IMR-90 (cell line): ENCODE measurements at regions not wholly inside any gene's neighbourhood (a gene's known extent, or its start where the extent isn't known, plus 50 kb on each side); places are given as distances from the start of the nearest gene placed in this dataset.

Experiments
- ATAC-seq: fragments of 200-7000 bp; cut with Tn5 transposase; 2 replicates; pipeline ENCODE4 v1.9.1; 2020; ENCODE audit warnings: low read depth, mild to moderate bottlenecking, moderate library complexity
- BruUV-seq: library from RNA; stranded (reverse); fragments of 400-500 nt; replicated peaks from 2 replicates; lab custom pipeline; 2021; lab: Mats Ljungman, UMichigan
- CTCF ChIA-PET: fragments of 300-600 bp; formaldehyde crosslinking; extraction: SDS; loops from one replicate; lab custom pipeline; 2021; ENCODE audit warnings: antibody characterized with exemption; lab: Yijun Ruan, JAX
- POLR2A ChIA-PET: fragments of 300-600 bp; sonication (Branson Sonifier 250); formaldehyde crosslinking; loops from one replicate; lab custom pipeline; 2022; ENCODE audit warnings: antibody characterized with exemption; ENCODE audit not compliant: unreplicated experiment; lab: Charles Lee
- DNase-seq: peaks from one replicate; pipeline ENCODE4 v3.0.0; 2013
- H2AFZ ChIP-seq: replicated peaks from 2 replicates; pipeline ENCODE3; 2013; ENCODE audit warnings: low read length, mild to moderate bottlenecking; ENCODE audit not compliant: poor library complexity
- H2AK5ac ChIP-seq: 2 replicates; pipeline ENCODE4 v1.6.1; 2013; ENCODE audit warnings: low read depth, low read length, inconsistent platforms
- H2AK9ac ChIP-seq: replicated peaks from 2 replicates; pipeline ENCODE3; 2013; ENCODE audit warnings: mild to moderate bottlenecking, low read depth, low read length, moderate library complexity; ENCODE audit not compliant: poor library complexity
- H2BK120ac ChIP-seq: 2 replicates; pipeline ENCODE4 v1.6.1; 2013; ENCODE audit warnings: low read depth, low read length, inconsistent platforms
- H2BK15ac ChIP-seq: 3 replicates; pipeline ENCODE4 v1.6.1; 2013; ENCODE audit warnings: low read depth, low read length, inconsistent platforms
- H2BK20ac ChIP-seq: 2 replicates; pipeline ENCODE4 v1.6.1; 2013; ENCODE audit warnings: low read depth, mild to moderate bottlenecking, inconsistent platforms, low read length, moderate library complexity
- H2BK5ac ChIP-seq: 2 replicates; pipeline ENCODE4 v1.6.1; 2013; ENCODE audit warnings: mild to moderate bottlenecking, low read depth, low read length, inconsistent platforms; ENCODE audit not compliant: poor library complexity, severe bottlenecking
- H3K14ac ChIP-seq: replicated peaks from 2 replicates; pipeline ENCODE4 v1.6.1; 2013; ENCODE audit warnings: low read depth, low read length, inconsistent platforms
- H3K18ac ChIP-seq: 2 replicates; pipeline ENCODE4 v1.6.1; 2013; ENCODE audit warnings: low read depth, low read length, control low read depth
- H3K23ac ChIP-seq: 2 replicates; pipeline ENCODE4 v1.6.1; 2013; ENCODE audit warnings: low read depth, low read length, inconsistent platforms
- H3K27ac ChIP-seq: 2 replicates; pipeline ENCODE4 v1.5.1; 2013; ENCODE audit warnings: mild to moderate bottlenecking, control low read depth, low read length; ENCODE audit not compliant: insufficient read depth
- H3K27me3 ChIP-seq: 2 replicates; pipeline ENCODE4 v1.6.1; 2013; ENCODE audit warnings: low read length; ENCODE audit not compliant: control insufficient read depth, insufficient read depth
- H3K36me3 ChIP-seq: 2 replicates; pipeline ENCODE4 v1.6.1; 2013; ENCODE audit warnings: low read length, mixed read lengths; ENCODE audit not compliant: control insufficient read depth, insufficient read depth
- H3K4ac ChIP-seq: 2 replicates; pipeline ENCODE4 v1.6.1; 2013; ENCODE audit warnings: low read depth, low read length, inconsistent platforms
- H3K4me1 ChIP-seq: 2 replicates; pipeline ENCODE4 v1.6.1; 2013; ENCODE audit warnings: low read length, mixed read lengths; ENCODE audit not compliant: control insufficient read depth, insufficient read depth
- H3K4me2 ChIP-seq: 2 replicates; pipeline ENCODE4 v1.6.1; 2013; ENCODE audit warnings: low read depth, mild to moderate bottlenecking, control low read depth, low read length, moderate library complexity
- H3K4me3 ChIP-seq: 2 replicates; pipeline ENCODE4 v1.5.1; 2013; ENCODE audit warnings: low read depth, mild to moderate bottlenecking, control low read depth, low read length, moderate library complexity; ENCODE audit not compliant: insufficient read depth
- H3K56ac ChIP-seq: 2 replicates; pipeline ENCODE4 v1.6.1; 2013; ENCODE audit warnings: low read length, inconsistent platforms; ENCODE audit not compliant: insufficient read depth; ENCODE audit errors: extremely low read depth
- H3K79me1 ChIP-seq, 2 experiments: 2 replicates each; pipeline ENCODE4 v1.6.1; 2013; ENCODE audit warnings: low read length in 2 of 2, inconsistent platforms in 1 of 2, low read depth in 1 of 2
- H3K9ac ChIP-seq: 2 replicates; pipeline ENCODE4 v1.6.1; 2013; ENCODE audit warnings: low read depth, low read length, control low read depth
- H3K9me1 ChIP-seq: 2 replicates; pipeline ENCODE4 v1.6.1; 2013; ENCODE audit warnings: low read length, inconsistent platforms; ENCODE audit not compliant: insufficient read depth
- H3K9me3 ChIP-seq: 2 replicates; pipeline ENCODE4 v1.6.1; 2013; ENCODE audit warnings: low read length; ENCODE audit not compliant: control insufficient read depth, insufficient read depth
- H4K20me1 ChIP-seq: 2 replicates; pipeline ENCODE4 v1.6.1; 2013; ENCODE audit warnings: low read length, inconsistent platforms; ENCODE audit not compliant: insufficient read depth
- H4K5ac ChIP-seq: 2 replicates; pipeline ENCODE4 v1.6.1; 2013; ENCODE audit warnings: mild to moderate bottlenecking, low read depth, low read length, control low read depth
- H4K8ac ChIP-seq, 2 experiments: 2 replicates each; pipeline ENCODE4 v1.6.1; 2013; ENCODE audit warnings: low read depth in 2 of 2, low read length in 2 of 2, control low read depth in 1 of 2, inconsistent platforms in 1 of 2
- H4K91ac ChIP-seq: 2 replicates; pipeline ENCODE4 v1.6.1; 2013; ENCODE audit warnings: low read depth, low read length, inconsistent platforms; ENCODE audit not compliant: insufficient read depth
- BHLHE40 ChIP-seq: fragments of 150-350 bp; IDR thresholded peaks from 2 replicates; pipeline ENCODE4 v1.6.1; 2016; ENCODE audit warnings: mild to moderate bottlenecking, low read depth, low read length
- CEBPB ChIP-seq: IDR thresholded peaks from 2 replicates; pipeline ENCODE4 v1.6.1; 2012; ENCODE audit warnings: low read depth, low read length, improper control_type of control experiment
- CHD1 ChIP-seq: IDR thresholded peaks from 2 replicates; pipeline ENCODE4 v1.6.1; 2012; ENCODE audit warnings: low read depth, low read length, improper control_type of control experiment
- ELK1 ChIP-seq: fragments of 150-350 bp; IDR thresholded peaks from 2 replicates; pipeline ENCODE4 v1.6.1; 2016; ENCODE audit warnings: low read depth, mild to moderate bottlenecking, low read length, moderate library complexity, borderline replicate concordance
- FOS ChIP-seq: fragments of 150-350 bp; IDR thresholded peaks from 2 replicates; pipeline ENCODE4 v1.6.1; 2016; ENCODE audit warnings: low read depth, low read length
- MAFK ChIP-seq: IDR thresholded peaks from 2 replicates; pipeline ENCODE4 v1.6.1; 2012; ENCODE audit warnings: low read depth, low read length, improper control_type of control experiment
- MAZ ChIP-seq: IDR thresholded peaks from 2 replicates; pipeline ENCODE4 v1.6.1; 2012; ENCODE audit warnings: low read depth, mild to moderate bottlenecking, low read length, improper control_type of control experiment, moderate library complexity, borderline replicate concordance
- MXI1 ChIP-seq: IDR thresholded peaks from 2 replicates; pipeline ENCODE4 v1.6.1; 2012; ENCODE audit warnings: low read depth, mild to moderate bottlenecking, low read length, moderate library complexity, borderline replicate concordance
- NFE2L2 ChIP-seq: fragments of 150-350 bp; IDR thresholded peaks from 2 replicates; pipeline ENCODE4 v1.6.1; 2016; ENCODE audit warnings: low read depth, mild to moderate bottlenecking, low read length
- POLR2A ChIP-seq: IDR thresholded peaks from 2 replicates; pipeline ENCODE4 v1.6.1; 2012; ENCODE audit warnings: mild to moderate bottlenecking, low read depth, low read length
- RAD21 ChIP-seq: IDR thresholded peaks from 2 replicates; pipeline ENCODE4 v1.6.1; 2012; ENCODE audit warnings: low read length, improper control_type of control experiment
- RCOR1 ChIP-seq: IDR thresholded peaks from 2 replicates; pipeline ENCODE4 v1.6.1; 2012; ENCODE audit warnings: mild to moderate bottlenecking, low read length, improper control_type of control experiment; ENCODE audit not compliant: insufficient replicate concordance
- RFX5 ChIP-seq: IDR thresholded peaks from 2 replicates; pipeline ENCODE4 v1.8.0; 2012; ENCODE audit warnings: low read depth, mild to moderate bottlenecking, low read length, moderate library complexity
- SMC3 ChIP-seq: fragments of 150-350 bp; IDR thresholded peaks from 2 replicates; pipeline ENCODE4 v1.6.1; 2016; ENCODE audit warnings: low read depth, mild to moderate bottlenecking, antibody characterized with exemption, low read length, moderate library complexity
- WGBS, 2 experiments: methylation state at CpG; one replicate each; pipeline versions ENCODE4 v1.1.5 to v1.1.7; 2013; ENCODE audit warnings: missing lambda C conversion rate in 2 of 2; ENCODE audit not compliant: insufficient read length in 1 of 2; ENCODE audit errors: extremely low coverage in 2 of 2; 5-methylcytosine and 5-hydroxymethylcytosine counted together
- dilution Hi-C: fragments of 300-500 bp; cut with HindIII; formaldehyde crosslinking; loops from one replicate; pipeline ENCODE4 v1.14.3; 2018; ENCODE audit warnings: low sequenced_read_pairs; ENCODE audit not compliant: unreplicated experiment
- in situ Hi-C: fragments of 300-500 bp; cut with MboI; formaldehyde crosslinking; loops from 3 replicates; pipeline ENCODE4 v1.14.3; 2019; ENCODE audit warnings: low sequenced_read_pairs, inconsistent platforms, mixed read lengths
- intact Hi-C: fragments of 100-400 bp; cut with micrococcal nuclease; formaldehyde crosslinking; loops from 2 replicates; pipeline ENCODE4 v1.10.0; 2022
- TF ChIP-seq, protein P1 (sequence below): fragments of 150-350 bp; IDR thresholded peaks from 2 replicates; pipeline ENCODE4 v1.6.1; 2017; ENCODE audit warnings: mild to moderate bottlenecking, antibody characterized with exemption, low read length, low read depth
- TF ChIP-seq, protein P2 (sequence below): conservative IDR thresholded peaks from 2 replicates; pipeline ENCODE4 v1.5.1; 2012; ENCODE audit warnings: mild to moderate bottlenecking, low read depth, low read length, improper control_type of control experiment

- intact Hi-C loops (no loop called here), dilution Hi-C loops (no loop called here), in situ Hi-C loops (no loop called here)
- no peaks in the 10 kb centered on the region for H3K27me3 ChIP-seq
- H3K56ac ChIP-seq = no peak overlapping the region
- no peak overlapping the region for H4K91ac ChIP-seq
- no peak overlapping the region for H2BK20ac ChIP-seq
- ATAC-seq (no peak), DNase-seq (no peak)
- H4K20me1 ChIP-seq = no peaks in the 10 kb centered on the region
- no peak overlapping the region for H3K9ac ChIP-seq
- POLR2A ChIA-PET = no interaction called here
- no peaks in the 10 kb centered on the region for H3K9me1 ChIP-seq
- H3K36me3 ChIP-seq = no peaks in the 10 kb centered on the region
- H4K5ac ChIP-seq = no peak overlapping the region
- no peaks in the 10 kb centered on the region for H3K4me1 ChIP-seq
- no peak overlapping the region for H2BK120ac ChIP-seq
- no peak overlapping the region for H2BK5ac ChIP-seq
- no peaks in the 10 kb centered on the region for H3K79me1 ChIP-seq
- no peak overlapping the region for H2AK5ac ChIP-seq
- H3K4me2 ChIP-seq = no peak overlapping the region
- H2BK15ac ChIP-seq = no peak overlapping the region
- H3K23ac ChIP-seq = no peak overlapping the region
- no peak overlapping the region for H2AFZ ChIP-seq
- no peak overlapping the region for H3K27ac ChIP-seq
- no CpG with 5 or more reads among the region's 3 CpGs for WGBS, 2 experiments
- H3K4me3 ChIP-seq = no peak overlapping the region
- no peak overlapping the region for H3K4ac ChIP-seq
- H3K9me3 ChIP-seq = no peaks in the 10 kb centered on the region
- no peak overlapping the region for H2AK9ac ChIP-seq
- CTCF ChIA-PET = no interaction called here
- no peak overlapping the region for H3K14ac ChIP-seq
- no TSS peak for BruUV-seq
- TF ChIP-seq POLR2A (no peak), NFE2L2 (no peak), SMC3 (no peak), MAZ (no peak), BHLHE40 (no peak), CHD1 (no peak), FOS (no peak), MXI1 (no peak), MAFK (no peak), RFX5 (no peak), ELK1 (no peak), RAD21 (no peak), CEBPB (no peak), RCOR1 (no peak)
- TF ChIP-seq, protein P1, sequence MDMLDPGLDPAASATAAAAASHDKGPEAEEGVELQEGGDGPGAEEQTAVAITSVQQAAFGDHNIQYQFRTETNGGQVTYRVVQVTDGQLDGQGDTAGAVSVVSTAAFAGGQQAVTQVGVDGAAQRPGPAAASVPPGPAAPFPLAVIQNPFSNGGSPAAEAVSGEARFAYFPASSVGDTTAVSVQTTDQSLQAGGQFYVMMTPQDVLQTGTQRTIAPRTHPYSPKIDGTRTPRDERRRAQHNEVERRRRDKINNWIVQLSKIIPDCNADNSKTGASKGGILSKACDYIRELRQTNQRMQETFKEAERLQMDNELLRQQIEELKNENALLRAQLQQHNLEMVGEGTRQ = no peak
- TF ChIP-seq, protein P2, sequence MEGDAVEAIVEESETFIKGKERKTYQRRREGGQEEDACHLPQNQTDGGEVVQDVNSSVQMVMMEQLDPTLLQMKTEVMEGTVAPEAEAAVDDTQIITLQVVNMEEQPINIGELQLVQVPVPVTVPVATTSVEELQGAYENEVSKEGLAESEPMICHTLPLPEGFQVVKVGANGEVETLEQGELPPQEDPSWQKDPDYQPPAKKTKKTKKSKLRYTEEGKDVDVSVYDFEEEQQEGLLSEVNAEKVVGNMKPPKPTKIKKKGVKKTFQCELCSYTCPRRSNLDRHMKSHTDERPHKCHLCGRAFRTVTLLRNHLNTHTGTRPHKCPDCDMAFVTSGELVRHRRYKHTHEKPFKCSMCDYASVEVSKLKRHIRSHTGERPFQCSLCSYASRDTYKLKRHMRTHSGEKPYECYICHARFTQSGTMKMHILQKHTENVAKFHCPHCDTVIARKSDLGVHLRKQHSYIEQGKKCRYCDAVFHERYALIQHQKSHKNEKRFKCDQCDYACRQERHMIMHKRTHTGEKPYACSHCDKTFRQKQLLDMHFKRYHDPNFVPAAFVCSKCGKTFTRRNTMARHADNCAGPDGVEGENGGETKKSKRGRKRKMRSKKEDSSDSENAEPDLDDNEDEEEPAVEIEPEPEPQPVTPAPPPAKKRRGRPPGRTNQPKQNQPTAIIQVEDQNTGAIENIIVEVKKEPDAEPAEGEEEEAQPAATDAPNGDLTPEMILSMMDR = no peak
- no peak overlapping the region for H3K18ac ChIP-seq
- H4K8ac ChIP-seq = no peak overlapping the region
Observed at GRCh38 chr1:90435351-90435750, 281.8 kb downstream of the BARHL2 start.
